ENCODE measurements at regions not wholly inside any gene's neighbourhood (a gene's known extent, or its start where the extent isn't known, plus 50 kb on each side); places are given as distances from the start of the nearest gene placed in this dataset.

DNA sequence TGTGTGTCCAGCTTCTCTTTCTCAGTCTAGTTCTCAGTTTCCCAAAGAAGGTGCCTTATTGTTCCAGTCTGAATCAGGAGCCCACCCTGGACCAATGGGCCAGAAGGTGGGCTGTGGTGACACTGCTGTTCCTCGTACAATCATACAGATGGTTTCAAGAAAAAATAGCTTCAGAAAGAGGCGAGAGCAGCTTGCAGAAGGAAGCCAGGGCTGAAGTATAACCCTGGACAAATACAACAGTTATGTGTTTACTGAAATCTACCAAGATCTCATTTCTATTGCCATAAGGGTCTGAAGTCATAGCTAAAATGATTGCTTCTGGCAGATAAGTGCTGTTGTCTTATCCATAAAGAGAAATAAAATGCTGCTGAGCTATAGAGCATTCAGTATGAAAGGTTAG, 75.4 kb downstream of the PFDN4 start:
- CTCF ChIA-PET: interaction anchor here (0.7 kb wide), 1 partner anchor 46 kb away, joined by 3 read pairs; no protein-coding TSS in a partner anchor
- 58% methylated on average over 2 of the region's 2 CpGs for WGBS (ENCODE audit: low lambda C conversion rate)
- POLR2A ChIA-PET: no interaction called here

DNA sequence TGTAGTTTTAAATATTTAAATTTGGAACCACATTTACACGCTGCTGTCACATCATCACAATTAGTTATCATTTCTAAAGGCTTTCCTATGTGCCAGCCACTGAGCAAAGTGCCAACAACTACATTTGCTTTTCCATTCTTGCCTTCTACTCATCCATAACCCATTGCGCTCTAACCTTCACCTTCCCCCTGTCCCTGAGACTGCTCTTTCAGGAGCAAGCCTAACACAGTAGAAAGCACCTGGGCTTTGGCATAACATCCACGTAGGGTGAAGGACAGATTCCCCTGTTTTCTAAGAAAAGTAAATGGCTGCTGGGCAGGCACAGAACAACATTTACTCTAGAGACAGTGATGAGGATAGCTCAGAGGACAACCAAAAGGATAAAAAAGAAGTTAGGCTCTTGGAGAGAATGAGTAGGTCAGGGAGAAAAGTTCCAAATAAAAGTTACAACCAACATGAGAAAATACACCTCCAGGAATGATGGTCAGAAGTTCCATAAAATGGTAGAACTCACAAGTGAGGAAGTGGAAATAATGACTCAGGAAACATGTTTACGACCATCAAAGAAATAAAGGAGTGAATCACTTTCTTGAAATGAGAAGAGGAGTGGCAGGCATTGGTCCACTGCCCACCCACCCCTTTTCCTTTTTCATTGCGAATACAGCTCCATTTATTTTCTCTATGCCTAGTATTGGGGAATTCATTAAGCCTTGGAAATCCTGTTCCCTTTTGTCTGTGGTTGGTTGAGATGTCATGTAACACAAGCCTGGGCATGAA, 77.2 kb downstream of the PFDN4 start:
- Histone ChIP-seq H3K4me3 (ENCODE audit: low read depth in 2 of 2, low read length in 1 of 2) (no peak overlapping the region), H4K20me1 (ENCODE audit: insufficient read depth) (no peaks in the 10 kb centered on the region), H3K9ac (no peak overlapping the region), H3K36me3 (replicated peaks in 1 of 2; ENCODE audit: control insufficient read depth in 1 of 2, insufficient read depth in 2 of 2, low read length in 1 of 2) (no peaks in the 10 kb centered on the region), H3F3A (replicated peaks; ENCODE audit: insufficient read depth) (no peaks in the 10 kb centered on the region), H2AFZ (ENCODE audit: low read depth) (peak overlapping the region; percentile 11; the same call in 1 of the 2 replicates), H3K9me2 (no peaks in the 10 kb centered on the region), H3K27ac (ENCODE audit: low read depth in 2 of 2, low read length in 1 of 2) (no peak overlapping the region), H3K79me2 (ENCODE audit: insufficient read depth) (no peaks in the 10 kb centered on the region), H3K9me3 (0 out of 2 replicates have a peak, but pooled peaks cover 5% of the 10 kb centered on the region), H3K4me1 (ENCODE audit: control insufficient read depth in 1 of 2, insufficient read depth in 2 of 2, low read depth in 1 of 2, low read length in 1 of 2) (no peaks in the 10 kb centered on the region), H3K4me2 (no peak overlapping the region), H3K27me3 (ENCODE audit: insufficient read depth) (no peaks in the 10 kb centered on the region)
- CTCF ChIA-PET: no interaction called here
- WGBS (ENCODE audit: low lambda C conversion rate): 30% methylated on average over 5 of the region's 5 CpGs
- TF ChIP-seq GABPA (IDR thresholded peaks at IDR 0.05; ENCODE audit: low read depth): no peak
- no peak for TF ChIP-seq TAF1 (IDR thresholded peaks at IDR 0.05; ENCODE audit: borderline replicate concordance, low read depth, low read length)
- TF ChIP-seq TEAD4 (IDR thresholded peaks at IDR 0.05; ENCODE audit: borderline replicate concordance, insufficient read depth): no peak
- no peak for TF ChIP-seq RXRA (IDR thresholded peaks at IDR 0.05; ENCODE audit: borderline replicate concordance, low read depth)
- TF ChIP-seq, protein P1, sequence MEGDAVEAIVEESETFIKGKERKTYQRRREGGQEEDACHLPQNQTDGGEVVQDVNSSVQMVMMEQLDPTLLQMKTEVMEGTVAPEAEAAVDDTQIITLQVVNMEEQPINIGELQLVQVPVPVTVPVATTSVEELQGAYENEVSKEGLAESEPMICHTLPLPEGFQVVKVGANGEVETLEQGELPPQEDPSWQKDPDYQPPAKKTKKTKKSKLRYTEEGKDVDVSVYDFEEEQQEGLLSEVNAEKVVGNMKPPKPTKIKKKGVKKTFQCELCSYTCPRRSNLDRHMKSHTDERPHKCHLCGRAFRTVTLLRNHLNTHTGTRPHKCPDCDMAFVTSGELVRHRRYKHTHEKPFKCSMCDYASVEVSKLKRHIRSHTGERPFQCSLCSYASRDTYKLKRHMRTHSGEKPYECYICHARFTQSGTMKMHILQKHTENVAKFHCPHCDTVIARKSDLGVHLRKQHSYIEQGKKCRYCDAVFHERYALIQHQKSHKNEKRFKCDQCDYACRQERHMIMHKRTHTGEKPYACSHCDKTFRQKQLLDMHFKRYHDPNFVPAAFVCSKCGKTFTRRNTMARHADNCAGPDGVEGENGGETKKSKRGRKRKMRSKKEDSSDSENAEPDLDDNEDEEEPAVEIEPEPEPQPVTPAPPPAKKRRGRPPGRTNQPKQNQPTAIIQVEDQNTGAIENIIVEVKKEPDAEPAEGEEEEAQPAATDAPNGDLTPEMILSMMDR (IDR thresholded peaks at IDR 0.05): no peak
- TF ChIP-seq USF2 (IDR thresholded peaks at IDR 0.05; ENCODE audit: borderline replicate concordance, low read depth, low read length): no peak
- TF ChIP-seq MAX (IDR thresholded peaks at IDR 0.05; ENCODE audit: low read depth): no peak
- no peak for TF ChIP-seq YY1 (IDR thresholded peaks at IDR 0.05; ENCODE audit: low read depth)
- TF ChIP-seq, protein P2, sequence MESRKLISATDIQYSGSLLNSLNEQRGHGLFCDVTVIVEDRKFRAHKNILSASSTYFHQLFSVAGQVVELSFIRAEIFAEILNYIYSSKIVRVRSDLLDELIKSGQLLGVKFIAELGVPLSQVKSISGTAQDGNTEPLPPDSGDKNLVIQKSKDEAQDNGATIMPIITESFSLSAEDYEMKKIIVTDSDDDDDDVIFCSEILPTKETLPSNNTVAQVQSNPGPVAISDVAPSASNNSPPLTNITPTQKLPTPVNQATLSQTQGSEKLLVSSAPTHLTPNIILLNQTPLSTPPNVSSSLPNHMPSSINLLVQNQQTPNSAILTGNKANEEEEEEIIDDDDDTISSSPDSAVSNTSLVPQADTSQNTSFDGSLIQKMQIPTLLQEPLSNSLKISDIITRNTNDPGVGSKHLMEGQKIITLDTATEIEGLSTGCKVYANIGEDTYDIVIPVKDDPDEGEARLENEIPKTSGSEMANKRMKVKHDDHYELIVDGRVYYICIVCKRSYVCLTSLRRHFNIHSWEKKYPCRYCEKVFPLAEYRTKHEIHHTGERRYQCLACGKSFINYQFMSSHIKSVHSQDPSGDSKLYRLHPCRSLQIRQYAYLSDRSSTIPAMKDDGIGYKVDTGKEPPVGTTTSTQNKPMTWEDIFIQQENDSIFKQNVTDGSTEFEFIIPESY (IDR thresholded peaks at IDR 0.05; ENCODE audit: borderline replicate concordance, low read depth): no peak
- no peak for TF ChIP-seq NFIC (IDR thresholded peaks at IDR 0.05; ENCODE audit: borderline replicate concordance)
- no peak for TF ChIP-seq RCOR1 (IDR thresholded peaks at IDR 0.05; ENCODE audit: low read length)
- TF ChIP-seq, protein P3, sequence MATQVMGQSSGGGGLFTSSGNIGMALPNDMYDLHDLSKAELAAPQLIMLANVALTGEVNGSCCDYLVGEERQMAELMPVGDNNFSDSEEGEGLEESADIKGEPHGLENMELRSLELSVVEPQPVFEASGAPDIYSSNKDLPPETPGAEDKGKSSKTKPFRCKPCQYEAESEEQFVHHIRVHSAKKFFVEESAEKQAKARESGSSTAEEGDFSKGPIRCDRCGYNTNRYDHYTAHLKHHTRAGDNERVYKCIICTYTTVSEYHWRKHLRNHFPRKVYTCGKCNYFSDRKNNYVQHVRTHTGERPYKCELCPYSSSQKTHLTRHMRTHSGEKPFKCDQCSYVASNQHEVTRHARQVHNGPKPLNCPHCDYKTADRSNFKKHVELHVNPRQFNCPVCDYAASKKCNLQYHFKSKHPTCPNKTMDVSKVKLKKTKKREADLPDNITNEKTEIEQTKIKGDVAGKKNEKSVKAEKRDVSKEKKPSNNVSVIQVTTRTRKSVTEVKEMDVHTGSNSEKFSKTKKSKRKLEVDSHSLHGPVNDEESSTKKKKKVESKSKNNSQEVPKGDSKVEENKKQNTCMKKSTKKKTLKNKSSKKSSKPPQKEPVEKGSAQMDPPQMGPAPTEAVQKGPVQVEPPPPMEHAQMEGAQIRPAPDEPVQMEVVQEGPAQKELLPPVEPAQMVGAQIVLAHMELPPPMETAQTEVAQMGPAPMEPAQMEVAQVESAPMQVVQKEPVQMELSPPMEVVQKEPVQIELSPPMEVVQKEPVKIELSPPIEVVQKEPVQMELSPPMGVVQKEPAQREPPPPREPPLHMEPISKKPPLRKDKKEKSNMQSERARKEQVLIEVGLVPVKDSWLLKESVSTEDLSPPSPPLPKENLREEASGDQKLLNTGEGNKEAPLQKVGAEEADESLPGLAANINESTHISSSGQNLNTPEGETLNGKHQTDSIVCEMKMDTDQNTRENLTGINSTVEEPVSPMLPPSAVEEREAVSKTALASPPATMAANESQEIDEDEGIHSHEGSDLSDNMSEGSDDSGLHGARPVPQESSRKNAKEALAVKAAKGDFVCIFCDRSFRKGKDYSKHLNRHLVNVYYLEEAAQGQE (IDR thresholded peaks at IDR 0.05; ENCODE audit: low read depth, low read length): no peak
- TF ChIP-seq MEF2A (IDR thresholded peaks at IDR 0.05; ENCODE audit: borderline replicate concordance, low read depth): no peak
- no peak for TF ChIP-seq FOXM1 (IDR thresholded peaks at IDR 0.05; ENCODE audit: low read depth)
- POLR2A ChIA-PET: no interaction called here
- DNase-seq: no peak

More for the DNA sequence above, 75.4 kb downstream of the PFDN4 start:
- Histone ChIP-seq H3K4me3 (ENCODE audit: low read depth in 2 of 2, low read length in 1 of 2) (no peak overlapping the region), H3K36me3 (replicated peaks in 1 of 2; ENCODE audit: control insufficient read depth in 1 of 2, insufficient read depth in 2 of 2, low read length in 1 of 2) (no peaks in the 10 kb centered on the region), H3K79me2 (ENCODE audit: insufficient read depth) (no peaks in the 10 kb centered on the region), H4K20me1 (ENCODE audit: insufficient read depth) (no peaks in the 10 kb centered on the region), H3K4me2 (no peak overlapping the region), H3K9ac (no peak overlapping the region), H3K4me1 (ENCODE audit: control insufficient read depth in 1 of 2, insufficient read depth in 2 of 2, low read depth in 1 of 2, low read length in 1 of 2) (no peaks in the 10 kb centered on the region), H2AFZ (ENCODE audit: low read depth) (0 out of 2 replicates have a peak overlapping the region, but pooled peaks have one; percentile 32), H3K27ac (ENCODE audit: low read depth in 2 of 2, low read length in 1 of 2) (no peak overlapping the region), H3K27me3 (ENCODE audit: insufficient read depth) (no peaks in the 10 kb centered on the region), H3K9me2 (no peaks in the 10 kb centered on the region), H3K9me3 (0 out of 2 replicates have a peak, but pooled peaks cover 5% of the 10 kb centered on the region), H3F3A (replicated peaks; ENCODE audit: insufficient read depth) (no peaks in the 10 kb centered on the region)
- no peak for DNase-seq
- TF ChIP-seq FOXJ3 (CRISPR knock-in tag; IDR thresholded peaks at IDR 0.05): no peak
- TF ChIP-seq FOSL2 (IDR thresholded peaks at IDR 0.05; ENCODE audit: borderline replicate concordance, low read depth): no peak
- no peak for TF ChIP-seq EP300 (IDR thresholded peaks at IDR 0.05; ENCODE audit: borderline replicate concordance in 1 of 2, low read depth in 1 of 2, low read length in 1 of 2)

All from SK-N-SH (cell line).